NCI-H1092 (cell line): ENCODE measurements at regions not wholly inside any gene's neighbourhood (a gene's known extent, or its start where the extent isn't known, plus 50 kb on each side); places are given as distances from the start of the nearest gene placed in this dataset.
"Not testable (repeated sequence)": the region's sequence is repeated elsewhere in the genome, so short reads cannot be mapped to it uniquely, and the experiment has no call there.

ENCODE experiments used
- DNase-seq: peaks from one replicate; lab custom pipeline; 2025; lab: John Stamatoyannopoulos, UW

GRCh38 chr1:204782118-204782700, 88.5 kb upstream of the NFASC start:
- no peak for DNase-seq

GRCh38 chr1:204785023-204785422, 85.6 kb upstream of the NFASC start:
- DNase-seq, result not testable (repeated sequence)

GRCh38 chr1:204788470-204788869, 82.2 kb upstream of the NFASC start:
- no peak for DNase-seq

GRCh38 chr1:204791453-204792353, 79.0 kb upstream of the NFASC start:
- peak; percentile 44 for DNase-seq

- no peak for DNase-seq
Observed at GRCh38 chr1:204792354-204792692, 78.3 kb upstream of the NFASC start.

- no peak for DNase-seq
Observed at GRCh38 chr1:204793259-204793914, 77.3 kb upstream of the NFASC start.

- DNase-seq, result not testable (repeated sequence)
Observed at GRCh38 chr1:204796886-204797285, 73.8 kb upstream of the NFASC start.

- no peak for DNase-seq
Observed at GRCh38 chr1:204797401-204797800, 73.3 kb upstream of the NFASC start.

- DNase-seq, result no peak
Observed at GRCh38 chr1:204799630-204800029, 71.0 kb upstream of the NFASC start.

- no peak for DNase-seq
Observed at GRCh38 chr1:204801211-204801610, 69.5 kb upstream of the NFASC start.

- DNase-seq, result no peak
Observed at GRCh38 chr1:204802401-204803175, 68.1 kb upstream of the NFASC start.

- no peak for DNase-seq
Observed at GRCh38 chr1:204803607-204804006, 67.1 kb upstream of the NFASC start.

- DNase-seq, result peak; percentile 88
Observed at GRCh38 chr1:204806943-204807687, 63.5 kb upstream of the NFASC start.

GRCh38 chr1:204809488-204809887, 61.2 kb upstream of the NFASC start:
- no peak for DNase-seq

- no peak for DNase-seq
Observed at GRCh38 chr1:204812842-204813241, 57.8 kb upstream of the NFASC start.

- no peak for DNase-seq
Observed at GRCh38 chr1:204813522-204813921, 57.1 kb upstream of the NFASC start.

- no peak for DNase-seq
Observed at GRCh38 chr1:204814166-204814884, 56.3 kb upstream of the NFASC start.

GRCh38 chr1:204817341-204817740, 53.3 kb upstream of the NFASC start:
- DNase-seq, result no peak

- DNase-seq, result no peak
Observed at GRCh38 chr1:204818998-204819397, 51.7 kb upstream of the NFASC start.

- DNase-seq, result no peak
Observed at GRCh38 chr1:204819495-204819894, 51.2 kb upstream of the NFASC start.
